C4-2B (cell line): ENCODE measurements at regions not wholly inside any gene's neighbourhood (a gene's known extent, or its start where the extent isn't known, plus 50 kb on each side); places are given as distances from the start of the nearest gene placed in this dataset.

Source experiments
- ZFX ChIP-seq: fragments of 450-650 bp; IDR thresholded peaks from 2 replicates; pipeline ENCODE4 v1.6.1; 2017
- TF ChIP-seq, protein P1 (sequence below): fragments of 450-650 bp; conservative IDR thresholded peaks from 2 replicates; pipeline ENCODE4 v1.5.1; 2017; ENCODE audit warnings: mild to moderate bottlenecking

DNA sequence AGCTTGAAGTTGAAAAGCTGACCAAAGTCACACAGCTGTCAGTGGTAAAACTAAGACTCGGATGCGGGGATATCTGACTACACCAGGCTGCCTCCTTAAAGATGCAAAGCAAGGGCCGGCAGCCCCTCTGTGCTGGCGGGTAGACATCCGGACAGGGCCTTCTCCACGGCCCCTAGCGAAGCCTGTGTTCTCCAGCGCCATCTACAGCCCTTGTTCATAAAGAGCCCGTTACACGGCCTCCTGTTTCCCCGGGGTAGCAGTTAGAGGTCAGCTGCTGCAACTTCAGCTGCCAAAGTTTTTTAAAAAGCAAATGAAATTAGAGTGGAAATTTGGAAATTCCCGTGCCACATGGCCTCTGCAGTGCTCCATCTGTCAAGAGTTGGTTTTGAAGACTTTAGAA lies 383.0 kb downstream of the TBL1XR1 start:
- TF ChIP-seq, protein P1, sequence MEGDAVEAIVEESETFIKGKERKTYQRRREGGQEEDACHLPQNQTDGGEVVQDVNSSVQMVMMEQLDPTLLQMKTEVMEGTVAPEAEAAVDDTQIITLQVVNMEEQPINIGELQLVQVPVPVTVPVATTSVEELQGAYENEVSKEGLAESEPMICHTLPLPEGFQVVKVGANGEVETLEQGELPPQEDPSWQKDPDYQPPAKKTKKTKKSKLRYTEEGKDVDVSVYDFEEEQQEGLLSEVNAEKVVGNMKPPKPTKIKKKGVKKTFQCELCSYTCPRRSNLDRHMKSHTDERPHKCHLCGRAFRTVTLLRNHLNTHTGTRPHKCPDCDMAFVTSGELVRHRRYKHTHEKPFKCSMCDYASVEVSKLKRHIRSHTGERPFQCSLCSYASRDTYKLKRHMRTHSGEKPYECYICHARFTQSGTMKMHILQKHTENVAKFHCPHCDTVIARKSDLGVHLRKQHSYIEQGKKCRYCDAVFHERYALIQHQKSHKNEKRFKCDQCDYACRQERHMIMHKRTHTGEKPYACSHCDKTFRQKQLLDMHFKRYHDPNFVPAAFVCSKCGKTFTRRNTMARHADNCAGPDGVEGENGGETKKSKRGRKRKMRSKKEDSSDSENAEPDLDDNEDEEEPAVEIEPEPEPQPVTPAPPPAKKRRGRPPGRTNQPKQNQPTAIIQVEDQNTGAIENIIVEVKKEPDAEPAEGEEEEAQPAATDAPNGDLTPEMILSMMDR = peak; percentile 37
- no peak for TF ChIP-seq ZFX
